ENCODE measurements at regions not wholly inside any gene's neighbourhood (a gene's known extent, or its start where the extent isn't known, plus 50 kb on each side); places are given as distances from the start of the nearest gene placed in this dataset.

DNA sequence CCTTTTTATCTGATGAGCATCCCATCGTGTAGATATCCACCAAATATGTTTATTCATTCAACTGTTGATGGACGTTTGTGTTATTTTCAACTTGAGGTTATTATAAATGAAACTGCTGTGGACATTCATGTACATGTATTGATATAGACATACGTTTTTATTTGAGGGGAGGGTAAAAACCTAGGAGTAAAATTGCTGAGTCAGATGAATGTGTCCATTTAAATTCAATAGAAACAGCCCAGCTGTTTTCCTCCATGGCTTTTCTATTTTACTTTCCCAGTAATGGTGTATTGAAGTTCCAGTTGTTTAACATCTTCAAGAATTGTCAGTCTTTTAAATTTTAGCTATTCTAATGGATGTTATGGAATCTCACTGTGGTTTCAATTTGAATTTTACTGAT, 348.7 kb upstream of the GALNTL6 start:
- TF ChIP-seq, protein P1, sequence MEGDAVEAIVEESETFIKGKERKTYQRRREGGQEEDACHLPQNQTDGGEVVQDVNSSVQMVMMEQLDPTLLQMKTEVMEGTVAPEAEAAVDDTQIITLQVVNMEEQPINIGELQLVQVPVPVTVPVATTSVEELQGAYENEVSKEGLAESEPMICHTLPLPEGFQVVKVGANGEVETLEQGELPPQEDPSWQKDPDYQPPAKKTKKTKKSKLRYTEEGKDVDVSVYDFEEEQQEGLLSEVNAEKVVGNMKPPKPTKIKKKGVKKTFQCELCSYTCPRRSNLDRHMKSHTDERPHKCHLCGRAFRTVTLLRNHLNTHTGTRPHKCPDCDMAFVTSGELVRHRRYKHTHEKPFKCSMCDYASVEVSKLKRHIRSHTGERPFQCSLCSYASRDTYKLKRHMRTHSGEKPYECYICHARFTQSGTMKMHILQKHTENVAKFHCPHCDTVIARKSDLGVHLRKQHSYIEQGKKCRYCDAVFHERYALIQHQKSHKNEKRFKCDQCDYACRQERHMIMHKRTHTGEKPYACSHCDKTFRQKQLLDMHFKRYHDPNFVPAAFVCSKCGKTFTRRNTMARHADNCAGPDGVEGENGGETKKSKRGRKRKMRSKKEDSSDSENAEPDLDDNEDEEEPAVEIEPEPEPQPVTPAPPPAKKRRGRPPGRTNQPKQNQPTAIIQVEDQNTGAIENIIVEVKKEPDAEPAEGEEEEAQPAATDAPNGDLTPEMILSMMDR (IDR thresholded peaks at IDR 0.05) = no peak
- no peak for TF ChIP-seq EZH2 (IDR thresholded peaks at IDR 0.05; ENCODE audit: borderline replicate concordance, insufficient read depth, low read depth, low read length, poor library complexity, severe bottlenecking)
